ENCODE measurements at regions not wholly inside any gene's neighbourhood (a gene's known extent, or its start where the extent isn't known, plus 50 kb on each side); places are given as distances from the start of the nearest gene placed in this dataset.

DNA sequence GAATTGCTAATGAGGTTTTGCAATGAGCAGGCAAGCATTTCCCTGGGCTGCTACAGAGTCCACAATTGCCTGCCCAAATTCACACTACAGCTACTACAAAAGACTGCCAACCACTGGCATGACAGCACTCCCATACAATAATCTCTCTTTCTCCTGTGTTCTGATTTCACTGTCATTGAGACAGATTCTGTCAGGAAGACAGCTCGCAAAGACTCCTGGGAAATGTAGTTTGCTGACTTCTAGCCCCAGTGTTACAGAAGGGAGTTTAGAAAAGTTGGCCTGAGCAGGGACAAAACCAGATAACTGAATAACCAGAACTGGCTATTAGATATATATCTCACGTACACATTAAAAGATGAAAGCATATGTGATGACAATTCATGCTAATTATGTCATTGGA is 1231.3 kb upstream of the PRKX start:
- no peak overlapping the region for H2AFZ ChIP-seq (ENCODE audit: low read depth)
- H3K4me3 ChIP-seq (ENCODE audit: low read depth in 2 of 2, low read length in 1 of 2): no peak overlapping the region
- TF ChIP-seq TAF1 (IDR thresholded peaks at IDR 0.05; ENCODE audit: borderline replicate concordance, low read depth, low read length): no peak
- TF ChIP-seq RAD21 (IDR thresholded peaks at IDR 0.05; ENCODE audit: low read length): no peak
- TF ChIP-seq EP300 (IDR thresholded peaks at IDR 0.05; ENCODE audit: borderline replicate concordance in 1 of 2, low read depth in 1 of 2, low read length in 1 of 2): no peak
- no peak for TF ChIP-seq RCOR1 (IDR thresholded peaks at IDR 0.05; ENCODE audit: low read length)
- TF ChIP-seq FOXM1 (IDR thresholded peaks at IDR 0.05; ENCODE audit: low read depth): no peak
- no peak for TF ChIP-seq MEF2A (IDR thresholded peaks at IDR 0.05; ENCODE audit: borderline replicate concordance, low read depth)
- TF ChIP-seq FOSL2 (IDR thresholded peaks at IDR 0.05; ENCODE audit: borderline replicate concordance, low read depth): no peak
- no peak for TF ChIP-seq FOXJ3 (CRISPR knock-in tag; IDR thresholded peaks at IDR 0.05)
- TF ChIP-seq USF2 (IDR thresholded peaks at IDR 0.05; ENCODE audit: borderline replicate concordance, low read depth, low read length): no peak
- TF ChIP-seq RXRA (IDR thresholded peaks at IDR 0.05; ENCODE audit: borderline replicate concordance, low read depth): no peak
- no peak for TF ChIP-seq ELF1 (IDR thresholded peaks at IDR 0.05)
- WGBS (ENCODE audit: low lambda C conversion rate): 6% methylated on average over 2 of the region's 2 CpGs
- H3F3A ChIP-seq (replicated peaks; ENCODE audit: insufficient read depth): no peaks in the 10 kb centered on the region
- no peaks in the 10 kb centered on the region for H3K36me3 ChIP-seq (replicated peaks in 1 of 2; ENCODE audit: control insufficient read depth in 1 of 2, insufficient read depth in 2 of 2, low read length in 1 of 2)
- H3K9me3 ChIP-seq: no peaks in the 10 kb centered on the region
- ChIA-PET POLR2A (no interaction called here), CTCF (no interaction called here)
- no peaks in the 10 kb centered on the region for H3K4me1 ChIP-seq (ENCODE audit: control insufficient read depth in 1 of 2, insufficient read depth in 2 of 2, low read depth in 1 of 2, low read length in 1 of 2)
- no peak overlapping the region for H3K27ac ChIP-seq (ENCODE audit: low read depth in 2 of 2, low read length in 1 of 2)
- 0 out of 2 replicates have a peak, but pooled peaks cover 3% of the 10 kb centered on the region for H3K9me2 ChIP-seq
- H3K9ac ChIP-seq: no peak overlapping the region
- DNase-seq: no peak
- no peaks in the 10 kb centered on the region for H3K79me2 ChIP-seq (ENCODE audit: insufficient read depth)
- no peak overlapping the region for H3K4me2 ChIP-seq
- H4K20me1 ChIP-seq (ENCODE audit: insufficient read depth): no peaks in the 10 kb centered on the region
- no peaks in the 10 kb centered on the region for H3K27me3 ChIP-seq (ENCODE audit: insufficient read depth)

GRCh38 chrX:4936315-4936714 is 1222.9 kb upstream of the PRKX start:
- Histone ChIP-seq H3K4me3 (ENCODE audit: low read depth in 2 of 2, low read length in 1 of 2) (no peak overlapping the region), H3K4me1 (ENCODE audit: control insufficient read depth in 1 of 2, insufficient read depth in 2 of 2, low read depth in 1 of 2, low read length in 1 of 2) (no peaks in the 10 kb centered on the region), H3F3A (replicated peaks; ENCODE audit: insufficient read depth) (no peaks in the 10 kb centered on the region), H3K27me3 (ENCODE audit: insufficient read depth) (no peaks in the 10 kb centered on the region), H3K79me2 (ENCODE audit: insufficient read depth) (no peaks in the 10 kb centered on the region), H4K20me1 (ENCODE audit: insufficient read depth) (no peaks in the 10 kb centered on the region), H3K9me2 (no peaks in the 10 kb centered on the region), H3K9ac (no peak overlapping the region), H3K4me2 (no peak overlapping the region), H2AFZ (ENCODE audit: low read depth) (no peak overlapping the region), H3K36me3 (replicated peaks in 1 of 2; ENCODE audit: control insufficient read depth in 1 of 2, insufficient read depth in 2 of 2, low read length in 1 of 2) (no peaks in the 10 kb centered on the region), H3K27ac (ENCODE audit: low read depth in 2 of 2, low read length in 1 of 2) (no peak overlapping the region), H3K9me3 (no peaks in the 10 kb centered on the region)
- ChIA-PET CTCF (no interaction called here), POLR2A (no interaction called here)
- TF ChIP-seq CTCF (IDR thresholded peaks at IDR 0.05) (no peak), JUND (IDR thresholded peaks at IDR 0.05) (no peak), RXRA (IDR thresholded peaks at IDR 0.05; ENCODE audit: borderline replicate concordance, low read depth) (no peak), FOXJ3 (CRISPR knock-in tag; IDR thresholded peaks at IDR 0.05) (no peak), TEAD4 (IDR thresholded peaks at IDR 0.05; ENCODE audit: borderline replicate concordance, insufficient read depth) (no peak), RFX5 (IDR thresholded peaks at IDR 0.05; ENCODE audit: low read length) (no peak), TCF12 (IDR thresholded peaks at IDR 0.05) (no peak), RCOR1 (IDR thresholded peaks at IDR 0.05; ENCODE audit: low read length) (no peak), NFIC (IDR thresholded peaks at IDR 0.05; ENCODE audit: borderline replicate concordance) (no peak), GATA2 (CRISPR knock-in tag; IDR thresholded peaks at IDR 0.05) (no peak), MXI1 (IDR thresholded peaks at IDR 0.05; ENCODE audit: low read depth, low read length) (no peak), USF2 (IDR thresholded peaks at IDR 0.05; ENCODE audit: borderline replicate concordance, low read depth, low read length) (no peak)
- TF ChIP-seq, protein P1, sequence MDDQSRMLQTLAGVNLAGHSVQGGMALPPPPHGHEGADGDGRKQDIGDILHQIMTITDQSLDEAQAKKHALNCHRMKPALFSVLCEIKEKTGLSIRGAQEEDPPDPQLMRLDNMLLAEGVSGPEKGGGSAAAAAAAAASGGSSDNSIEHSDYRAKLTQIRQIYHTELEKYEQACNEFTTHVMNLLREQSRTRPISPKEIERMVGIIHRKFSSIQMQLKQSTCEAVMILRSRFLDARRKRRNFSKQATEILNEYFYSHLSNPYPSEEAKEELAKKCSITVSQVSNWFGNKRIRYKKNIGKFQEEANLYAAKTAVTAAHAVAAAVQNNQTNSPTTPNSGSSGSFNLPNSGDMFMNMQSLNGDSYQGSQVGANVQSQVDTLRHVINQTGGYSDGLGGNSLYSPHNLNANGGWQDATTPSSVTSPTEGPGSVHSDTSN (IDR thresholded peaks at IDR 0.05): no peak
- no peak for DNase-seq
- 4% methylated on average over 2 of the region's 2 CpGs for WGBS (ENCODE audit: low lambda C conversion rate)

Data from SK-N-SH (cell line).